GM12864 (cell line): ENCODE measurements at regions not wholly inside any gene's neighbourhood (a gene's known extent, or its start where the extent isn't known, plus 50 kb on each side); places are given as distances from the start of the nearest gene placed in this dataset.

Source experiments
- DNase-seq: peaks from one replicate; pipeline ENCODE4 v3.0.0-alpha.2; 2011; ENCODE audit warnings: low read depth
- H3K4me3 ChIP-seq: 2 replicates; pipeline ENCODE4 v1.5.1; 2011; ENCODE audit warnings: mild to moderate bottlenecking, low read depth, low read length, control low read depth
- TF ChIP-seq, protein P1 (sequence below): IDR thresholded peaks from 2 replicates; pipeline ENCODE4 v1.5.1; 2011; ENCODE audit warnings: low read depth, mild to moderate bottlenecking, moderate library complexity, low read length, control low read depth, inconsistent platforms; ENCODE audit errors: missing control alignments

DNA sequence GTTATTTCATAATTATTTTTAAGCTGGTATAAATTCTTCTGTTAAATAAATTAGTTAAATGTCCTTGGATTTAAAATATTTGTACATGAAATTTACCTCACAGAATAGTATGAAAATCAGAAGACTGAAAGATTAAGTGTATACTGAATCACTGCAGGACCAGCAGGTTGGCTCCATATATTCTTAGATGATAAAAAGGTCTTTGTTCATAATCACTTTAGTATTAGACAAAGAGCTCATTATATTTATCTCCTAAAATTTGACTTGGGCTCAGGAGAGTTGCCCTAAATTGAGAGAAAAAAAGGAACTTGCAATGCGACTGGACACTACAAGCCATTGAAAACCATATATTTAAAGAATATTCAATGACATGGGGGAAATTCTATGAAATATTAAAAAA is 766.4 kb upstream of the CITED2 start:
- TF ChIP-seq, protein P1, sequence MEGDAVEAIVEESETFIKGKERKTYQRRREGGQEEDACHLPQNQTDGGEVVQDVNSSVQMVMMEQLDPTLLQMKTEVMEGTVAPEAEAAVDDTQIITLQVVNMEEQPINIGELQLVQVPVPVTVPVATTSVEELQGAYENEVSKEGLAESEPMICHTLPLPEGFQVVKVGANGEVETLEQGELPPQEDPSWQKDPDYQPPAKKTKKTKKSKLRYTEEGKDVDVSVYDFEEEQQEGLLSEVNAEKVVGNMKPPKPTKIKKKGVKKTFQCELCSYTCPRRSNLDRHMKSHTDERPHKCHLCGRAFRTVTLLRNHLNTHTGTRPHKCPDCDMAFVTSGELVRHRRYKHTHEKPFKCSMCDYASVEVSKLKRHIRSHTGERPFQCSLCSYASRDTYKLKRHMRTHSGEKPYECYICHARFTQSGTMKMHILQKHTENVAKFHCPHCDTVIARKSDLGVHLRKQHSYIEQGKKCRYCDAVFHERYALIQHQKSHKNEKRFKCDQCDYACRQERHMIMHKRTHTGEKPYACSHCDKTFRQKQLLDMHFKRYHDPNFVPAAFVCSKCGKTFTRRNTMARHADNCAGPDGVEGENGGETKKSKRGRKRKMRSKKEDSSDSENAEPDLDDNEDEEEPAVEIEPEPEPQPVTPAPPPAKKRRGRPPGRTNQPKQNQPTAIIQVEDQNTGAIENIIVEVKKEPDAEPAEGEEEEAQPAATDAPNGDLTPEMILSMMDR = no peak
- no peak overlapping the region for H3K4me3 ChIP-seq
- DNase-seq = no peak

DNA sequence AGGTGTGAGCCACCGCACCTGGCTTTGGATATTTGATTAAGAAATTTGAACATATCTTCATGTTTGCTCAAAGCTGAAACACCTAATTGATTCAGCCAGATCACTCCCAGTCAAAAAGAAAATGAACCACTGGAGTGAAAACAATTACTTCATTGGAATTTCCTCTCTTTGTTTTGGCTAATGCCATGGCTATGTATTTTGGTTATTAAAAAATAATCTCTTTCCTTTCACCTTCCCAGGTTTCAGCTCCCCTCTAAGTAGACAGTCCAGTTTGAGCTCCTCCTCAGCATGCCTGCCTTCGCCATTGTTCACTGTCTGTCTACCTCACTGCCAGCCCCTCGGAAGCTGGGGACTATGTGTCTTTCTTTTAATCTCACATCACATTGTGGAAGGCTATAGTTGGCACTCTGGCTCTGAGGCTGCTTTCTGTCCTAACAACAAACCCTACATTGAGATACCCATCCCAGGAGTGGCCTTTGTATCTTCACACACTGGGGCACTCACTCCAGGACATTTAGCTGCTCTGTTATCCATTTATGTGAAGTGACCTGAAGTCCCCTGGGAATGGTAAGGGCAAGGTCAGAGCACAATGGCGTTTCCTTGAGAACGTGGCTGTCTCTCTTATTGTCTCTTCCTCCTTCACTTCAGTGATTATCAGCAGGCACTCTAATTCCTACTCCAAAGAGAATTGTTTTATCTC is 764.0 kb upstream of the CITED2 start:
- TF ChIP-seq, protein P1 = no peak
- no peak for DNase-seq
- H3K4me3 ChIP-seq = no peak overlapping the region

DNA sequence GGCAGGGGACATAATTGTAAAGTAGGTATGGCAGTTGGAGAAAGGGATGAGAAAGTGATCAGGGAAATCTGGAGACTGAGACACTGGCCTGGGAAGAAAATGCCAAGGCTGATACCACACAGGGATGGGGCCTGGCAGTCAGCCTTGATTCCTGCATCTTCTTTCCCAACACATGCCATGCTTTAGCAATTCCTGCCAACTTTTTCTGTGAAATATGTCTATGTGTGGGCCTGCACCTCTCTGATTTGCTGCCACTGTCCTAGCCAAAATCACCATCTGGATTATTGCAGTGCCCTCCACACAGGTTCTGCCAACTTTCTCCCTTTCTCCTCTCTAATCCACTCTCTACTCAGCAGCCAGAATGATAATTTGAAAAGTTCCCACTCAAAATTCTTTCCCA is 759.8 kb upstream of the CITED2 start:
- TF ChIP-seq, protein P1 = no peak
- no peak for DNase-seq
- no peak overlapping the region for H3K4me3 ChIP-seq

DNA sequence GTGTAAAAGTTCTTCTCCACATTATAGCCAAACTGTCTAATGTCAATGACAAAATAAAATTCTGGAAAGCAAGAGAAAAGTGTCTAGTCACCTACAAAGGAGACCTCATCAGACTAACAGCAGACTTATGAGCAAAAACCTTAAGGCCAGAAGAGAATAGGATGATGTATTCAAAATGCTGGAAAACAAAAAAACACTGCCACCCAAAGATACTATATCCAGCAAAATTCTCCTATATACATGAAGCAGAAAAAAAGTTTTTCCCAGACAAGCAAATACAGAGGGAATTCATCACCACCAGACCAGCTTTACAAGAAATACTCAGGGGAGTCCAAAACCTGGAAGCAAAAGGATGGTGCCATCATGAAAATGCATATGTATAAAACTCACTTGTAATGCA is 755.6 kb upstream of the CITED2 start:
- H3K4me3 ChIP-seq = no peak overlapping the region
- TF ChIP-seq, protein P1 = no peak
- DNase-seq = no peak

DNA sequence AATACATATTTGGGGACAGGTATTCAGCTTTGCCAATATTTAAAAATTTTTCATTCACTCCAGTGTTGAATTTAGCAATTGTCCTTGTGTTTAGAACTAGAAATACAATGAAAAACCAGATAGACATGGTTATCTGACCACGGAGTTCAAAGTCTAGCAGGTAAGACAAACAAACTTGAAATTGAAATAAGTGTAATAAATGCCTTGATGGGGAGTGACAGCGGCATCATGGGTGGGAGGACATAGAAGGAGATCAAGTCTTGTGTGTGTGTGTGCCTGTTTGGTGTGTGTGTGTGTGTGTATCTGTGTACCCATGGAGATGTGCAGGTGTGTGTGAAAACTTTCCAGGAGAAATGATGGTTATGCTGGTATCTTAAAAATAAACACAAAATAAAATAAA is 750.0 kb upstream of the CITED2 start:
- no peak for DNase-seq
- H3K4me3 ChIP-seq = no peak overlapping the region
- TF ChIP-seq, protein P1 = no peak

DNA sequence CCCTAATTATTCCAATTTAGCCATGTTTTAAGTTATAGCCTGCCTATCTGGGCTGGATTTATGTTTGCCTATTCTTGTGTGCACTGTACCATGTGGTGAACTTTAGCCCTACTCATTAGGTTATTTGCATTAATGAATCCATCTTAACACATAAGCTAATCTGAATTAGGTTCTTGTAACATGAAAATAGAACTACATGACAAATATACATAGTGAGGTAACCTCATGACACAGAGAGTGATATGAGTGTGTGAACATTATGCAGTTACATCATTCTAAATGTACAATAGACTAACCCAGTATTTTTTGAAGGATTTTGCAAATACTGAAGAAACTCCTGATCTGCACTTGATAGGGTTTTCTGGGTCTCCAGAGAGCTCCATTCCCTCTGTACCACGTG is 733.7 kb upstream of the CITED2 start:
- H3K4me3 ChIP-seq = no peak overlapping the region
- TF ChIP-seq, protein P1 = no peak
- DNase-seq = no peak

DNA sequence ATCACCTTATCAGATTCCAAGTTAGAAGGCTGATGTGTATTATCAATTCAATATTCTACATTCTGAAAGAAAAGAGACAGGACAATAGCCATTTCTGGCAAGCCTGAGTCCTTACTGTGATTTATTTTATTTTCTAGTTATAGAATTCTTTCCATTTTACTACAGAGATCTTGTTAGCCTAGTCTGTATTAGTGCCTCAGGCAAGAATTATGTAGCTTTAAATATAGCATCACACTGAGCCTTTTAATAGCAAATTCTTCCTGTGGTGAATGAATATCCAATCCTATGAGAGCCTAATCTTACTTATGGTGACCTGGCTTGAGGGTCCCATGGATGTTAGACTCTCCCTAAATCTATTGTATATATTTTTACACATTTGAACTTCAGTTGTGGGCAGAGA is 732.8 kb upstream of the CITED2 start:
- TF ChIP-seq, protein P1 = no peak
- H3K4me3 ChIP-seq = no peak overlapping the region

More for the DNA sequence above, 732.8 kb upstream of the CITED2 start:
- DNase-seq = no peak
